SH-SY5Y (cell line): ENCODE measurements at regions not wholly inside any gene's neighbourhood (a gene's known extent, or its start where the extent isn't known, plus 50 kb on each side); places are given as distances from the start of the nearest gene placed in this dataset.

Experiments
- GATA2 ChIP-seq: IDR thresholded peaks from 2 replicates; pipeline ENCODE4 v1.6.1; 2011; ENCODE audit warnings: mild to moderate bottlenecking, low read depth, low read length
- GATA3 ChIP-seq: IDR thresholded peaks from 2 replicates; pipeline ENCODE4 v1.6.1; 2011; ENCODE audit warnings: low read depth, mild to moderate bottlenecking, low read length, moderate library complexity

- TF ChIP-seq GATA3 (no peak), GATA2 (no peak)
Observed at GRCh38 chr10:55628260-55628701, 732.8 kb downstream of the ZWINT start.

GRCh38 chr10:55627501-55628051, 733.5 kb downstream of the ZWINT start:
- TF ChIP-seq GATA2 (no peak), GATA3 (no peak)

- TF ChIP-seq GATA2 (no peak), GATA3 (no peak)
Observed at GRCh38 chr10:55551603-55552002, 750.6 kb upstream of the PCDH15 start.

GRCh38 chr10:55550236-55550635, 749.2 kb upstream of the PCDH15 start:
- TF ChIP-seq GATA2: no peak
- no peak for TF ChIP-seq GATA3

- no peak for TF ChIP-seq GATA2
- TF ChIP-seq GATA3: no peak
Observed at GRCh38 chr10:55519264-55519663, 718.2 kb upstream of the PCDH15 start.

GRCh38 chr10:55518416-55518815, 717.4 kb upstream of the PCDH15 start:
- TF ChIP-seq GATA2: peak; percentile 78

GRCh38 chr10:55509168-55509567, 708.1 kb upstream of the PCDH15 start:
- TF ChIP-seq GATA3 (no peak), GATA2 (no peak)

- TF ChIP-seq GATA3: no peak
Observed at GRCh38 chr10:55500931-55501559, 700.0 kb upstream of the PCDH15 start.

- no peak for TF ChIP-seq GATA2
- TF ChIP-seq GATA3: no peak
Observed at GRCh38 chr10:55497893-55498499, 697.0 kb upstream of the PCDH15 start.

GRCh38 chr10:55495555-55495954, 694.5 kb upstream of the PCDH15 start:
- TF ChIP-seq GATA3: no peak
- TF ChIP-seq GATA2: no peak

GRCh38 chr10:55491712-55492111, 690.7 kb upstream of the PCDH15 start:
- TF ChIP-seq GATA3 (no peak), GATA2 (no peak)

GRCh38 chr10:55485827-55486226, 684.8 kb upstream of the PCDH15 start:
- TF ChIP-seq GATA2 (no peak), GATA3 (no peak)

- no peak for TF ChIP-seq GATA3
- TF ChIP-seq GATA2: no peak
Observed at GRCh38 chr10:55476129-55476528, 675.1 kb upstream of the PCDH15 start.

- no peak for TF ChIP-seq GATA2
Observed at GRCh38 chr10:55474258-55474657, 673.2 kb upstream of the PCDH15 start.

GRCh38 chr10:55470840-55471239, 669.8 kb upstream of the PCDH15 start:
- TF ChIP-seq GATA2 (no peak), GATA3 (no peak)
